PFSK-1 (cell line): ENCODE measurements at regions not wholly inside any gene's neighbourhood (a gene's known extent, or its start where the extent isn't known, plus 50 kb on each side); places are given as distances from the start of the nearest gene placed in this dataset.

Source experiments
- FOXP2 ChIP-seq: optimal IDR thresholded peaks from 2 replicates; pipeline ENCODE3; 2011; ENCODE audit warnings: borderline replicate concordance, control low read depth, inconsistent platforms; ENCODE audit not compliant: insufficient read depth; ENCODE audit errors: extremely low read length, extremely low read depth
- POLR2AphosphoS5 ChIP-seq: IDR thresholded peaks from 2 replicates; pipeline ENCODE4 v1.6.1; 2012; ENCODE audit warnings: low read depth, mild to moderate bottlenecking, control low read depth, low read length, moderate library complexity
- REST ChIP-seq, 2 experiments: IDR thresholded peaks; 2 replicates each; pipeline versions ENCODE4 v1.6.1 to v1.8.0; 2011 to 2012; ENCODE audit warnings: low read depth in 2 of 2, low read length in 2 of 2, control low read depth in 1 of 2, inconsistent platforms in 1 of 2, mild to moderate bottlenecking in 1 of 2, moderate library complexity in 1 of 2; ENCODE audit not compliant: insufficient read depth in 1 of 2
- SIN3A ChIP-seq: IDR thresholded peaks from 2 replicates; pipeline ENCODE4 v1.6.1; 2012; ENCODE audit warnings: mild to moderate bottlenecking, low read length, moderate library complexity, borderline replicate concordance; ENCODE audit not compliant: insufficient read depth
- TAF1 ChIP-seq: IDR thresholded peaks from 2 replicates; pipeline ENCODE4 v1.6.1; 2012; ENCODE audit warnings: low read length, control low read depth, borderline replicate concordance; ENCODE audit not compliant: insufficient read depth

GRCh38 chr4:128366212-128366611 lies 78.6 kb upstream of the PGRMC2 start:
- TF ChIP-seq REST (IDR thresholded peaks at IDR 0.05; ENCODE audit: insufficient read depth in 1 of 2, low read depth in 2 of 2, low read length in 2 of 2) (no peak), FOXP2 (no peak), POLR2AphosphoS5 (no peak), SIN3A (no peak), TAF1 (no peak)

- TF ChIP-seq REST (IDR thresholded peaks at IDR 0.05; ENCODE audit: insufficient read depth in 1 of 2, low read depth in 2 of 2, low read length in 2 of 2) (no peak), POLR2AphosphoS5 (no peak), FOXP2 (no peak), SIN3A (no peak), TAF1 (no peak)
These were observed 77.0 kb upstream of the PGRMC2 start for GRCh38 chr4:128364565-128364964.

GRCh38 chr4:128363966-128364365 lies 76.4 kb upstream of the PGRMC2 start:
- TF ChIP-seq TAF1 (no peak), POLR2AphosphoS5 (no peak), FOXP2 (no peak)

- TF ChIP-seq TAF1, result no peak
- no peak for TF ChIP-seq FOXP2
- no peak for TF ChIP-seq SIN3A
- no peak for TF ChIP-seq REST (IDR thresholded peaks at IDR 0.05; ENCODE audit: insufficient read depth in 1 of 2, low read depth in 2 of 2, low read length in 2 of 2)
- TF ChIP-seq POLR2AphosphoS5, result no peak
These were observed 75.1 kb upstream of the PGRMC2 start for GRCh38 chr4:128362760-128363159.

GRCh38 chr4:128359422-128359821 lies 71.8 kb upstream of the PGRMC2 start:
- TF ChIP-seq REST (IDR thresholded peaks at IDR 0.05; ENCODE audit: insufficient read depth in 1 of 2, low read depth in 2 of 2, low read length in 2 of 2), result no peak
- TF ChIP-seq TAF1, result no peak
- TF ChIP-seq POLR2AphosphoS5, result no peak
- TF ChIP-seq FOXP2, result no peak
- TF ChIP-seq SIN3A, result no peak

DNA sequence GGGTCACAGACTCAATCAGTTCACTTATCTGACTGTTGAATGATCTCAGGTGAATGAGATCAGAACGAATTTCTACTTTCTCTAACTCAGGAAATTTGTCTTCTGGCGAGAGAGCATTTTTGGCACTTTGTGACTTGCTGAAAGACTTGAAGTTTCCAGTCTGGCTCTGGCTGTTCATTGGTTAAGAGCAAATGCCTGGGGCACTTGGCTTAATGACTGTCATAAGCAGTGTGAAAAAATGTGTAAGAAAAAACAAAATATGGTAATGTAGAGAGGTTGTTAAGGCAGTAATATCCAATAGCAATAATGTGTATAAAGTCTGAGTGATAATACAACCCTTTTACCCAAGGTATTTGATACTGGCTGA lies 71.3 kb upstream of the PGRMC2 start:
- TF ChIP-seq REST (IDR thresholded peaks at IDR 0.05; ENCODE audit: insufficient read depth in 1 of 2, low read depth in 2 of 2, low read length in 2 of 2), result no peak
- no peak for TF ChIP-seq FOXP2
- no peak for TF ChIP-seq TAF1
- TF ChIP-seq POLR2AphosphoS5, result no peak
- TF ChIP-seq SIN3A, result no peak
